ENCODE measurements at regions not wholly inside any gene's neighbourhood (a gene's known extent, or its start where the extent isn't known, plus 50 kb on each side); places are given as distances from the start of the nearest gene placed in this dataset.

- TF ChIP-seq SMC3 (conservative IDR thresholded peaks at IDR 0.05; ENCODE audit: poor library complexity), result no peak
- TF ChIP-seq TAF1 (IDR thresholded peaks at IDR 0.05; ENCODE audit: low read depth), result no peak
- TF ChIP-seq MXI1 (conservative IDR thresholded peaks at IDR 0.05; ENCODE audit: poor library complexity, severe bottlenecking), result no peak
- TF ChIP-seq POLR2AphosphoS5 (IDR thresholded peaks at IDR 0.05), result no peak
- no peak for TF ChIP-seq EP300 (conservative IDR thresholded peaks at IDR 0.05; ENCODE audit: poor library complexity, severe bottlenecking)
- no peak for TF ChIP-seq REST (IDR thresholded peaks at IDR 0.05; ENCODE audit: borderline replicate concordance)
- TF ChIP-seq EZH2 (IDR thresholded peaks at IDR 0.05; ENCODE audit: borderline replicate concordance, insufficient read depth, low read length, poor library complexity, severe bottlenecking), result no peak
- no peak for TF ChIP-seq RAD21 (conservative IDR thresholded peaks at IDR 0.05)
- no peak for TF ChIP-seq CTCF (IDR thresholded peaks at IDR 0.05; ENCODE audit: poor library complexity, severe bottlenecking)
- no peak overlapping the region for H3K9ac ChIP-seq (ENCODE audit: low read length)
- H3K27ac ChIP-seq (ENCODE audit: low read length), result no peak overlapping the region
- no peaks in the 10 kb centered on the region for H3K9me3 ChIP-seq (ENCODE audit: low read length)
- no peaks in the 10 kb centered on the region for H3K36me3 ChIP-seq (ENCODE audit: insufficient read depth, low read length)
- no peaks in the 10 kb centered on the region for H3K27me3 ChIP-seq (ENCODE audit: insufficient read depth, low read depth, low read length)
- no peaks in the 10 kb centered on the region for H3K79me2 ChIP-seq (replicated peaks; ENCODE audit: insufficient read depth, low read length)
- no peaks in the 10 kb centered on the region for H3F3A ChIP-seq (ENCODE audit: insufficient read depth, low read length, poor library complexity, severe bottlenecking)
- no peaks in the 10 kb centered on the region for H3K9me2 ChIP-seq (ENCODE audit: insufficient read depth, low read length)
- H2AFZ ChIP-seq (ENCODE audit: low read depth, low read length), result no peak overlapping the region
- H3K4me3 ChIP-seq (ENCODE audit: low read length), result no peak overlapping the region
- H3K4me2 ChIP-seq (ENCODE audit: low read length), result no peak overlapping the region
- no peaks in the 10 kb centered on the region for H4K20me1 ChIP-seq (ENCODE audit: insufficient read depth)
Measured at GRCh38 chr14:76615331-76615730, 145.9 kb upstream of the VASH1 start.

- H3K36me3 ChIP-seq (ENCODE audit: insufficient read depth, low read length), result no peaks in the 10 kb centered on the region
- H2AFZ ChIP-seq (ENCODE audit: low read depth, low read length), result no peak overlapping the region
- H3K9me3 ChIP-seq (ENCODE audit: low read length), result no peaks in the 10 kb centered on the region
- no peak overlapping the region for H3K9ac ChIP-seq (ENCODE audit: low read length)
- TF ChIP-seq REST (IDR thresholded peaks at IDR 0.05; ENCODE audit: borderline replicate concordance) (no peak), POLR2AphosphoS5 (IDR thresholded peaks at IDR 0.05) (no peak), EZH2 (IDR thresholded peaks at IDR 0.05; ENCODE audit: borderline replicate concordance, insufficient read depth, low read length, poor library complexity, severe bottlenecking) (no peak), EP300 (conservative IDR thresholded peaks at IDR 0.05; ENCODE audit: poor library complexity, severe bottlenecking) (no peak), RAD21 (conservative IDR thresholded peaks at IDR 0.05) (no peak), SMC3 (conservative IDR thresholded peaks at IDR 0.05; ENCODE audit: poor library complexity) (no peak), CTCF (IDR thresholded peaks at IDR 0.05; ENCODE audit: poor library complexity, severe bottlenecking) (no peak), MXI1 (conservative IDR thresholded peaks at IDR 0.05; ENCODE audit: poor library complexity, severe bottlenecking) (no peak), TAF1 (IDR thresholded peaks at IDR 0.05; ENCODE audit: low read depth) (no peak)
- H3K79me2 ChIP-seq (replicated peaks; ENCODE audit: insufficient read depth, low read length), result no peaks in the 10 kb centered on the region
- no peak overlapping the region for H3K27ac ChIP-seq (ENCODE audit: low read length)
- H3K4me2 ChIP-seq (ENCODE audit: low read length), result no peak overlapping the region
- no peaks in the 10 kb centered on the region for H4K20me1 ChIP-seq (ENCODE audit: insufficient read depth)
- no peak overlapping the region for H3K4me3 ChIP-seq (ENCODE audit: low read length)
- H3F3A ChIP-seq (ENCODE audit: insufficient read depth, low read length, poor library complexity, severe bottlenecking), result no peaks in the 10 kb centered on the region
- no peaks in the 10 kb centered on the region for H3K27me3 ChIP-seq (ENCODE audit: insufficient read depth, low read depth, low read length)
- no peaks in the 10 kb centered on the region for H3K9me2 ChIP-seq (ENCODE audit: insufficient read depth, low read length)
Measured at GRCh38 chr14:76617440-76617839, 143.8 kb upstream of the VASH1 start.

All from neural cell (in vitro differentiated cells).